Aorta (tissue), 5 donors: ENCODE measurements at regions not wholly inside any gene's neighbourhood (a gene's known extent, or its start where the extent isn't known, plus 50 kb on each side); places are given as distances from the start of the nearest gene placed in this dataset.
"Not testable (repeated sequence)": the region's sequence is repeated elsewhere in the genome, so short reads cannot be mapped to it uniquely, and the experiment has no call there.

ENCODE experiments used
- ATAC-seq: fragments of 200-7000 bp; cut with Tn5 transposase; one replicate; pipeline ENCODE4 v1.9.1; 2022; ENCODE audit warnings: moderate library complexity; ENCODE audit not compliant: low FRiP score
- DNase-seq, 2 donors: peaks; one replicate each; pipeline ENCODE4 v3.0.0-alpha.2; 2020
- H3K27ac ChIP-seq, 2 donors: one replicate each; pipeline ENCODE4 v1.5.1; 2013; ENCODE audit warnings: low read length in 2 of 2, mild to moderate bottlenecking in 2 of 2, moderate library complexity in 2 of 2, control low read depth in 1 of 2, inconsistent platforms in 1 of 2, low read depth in 1 of 2
- H3K27me3 ChIP-seq, 2 donors: one replicate each; pipeline ENCODE4 v1.6.1; 2013; ENCODE audit warnings: control low read depth in 1 of 2, low read length in 1 of 2, mild to moderate bottlenecking in 1 of 2, moderate library complexity in 1 of 2; ENCODE audit not compliant: insufficient read depth in 2 of 2, control insufficient read depth in 1 of 2
- H3K36me3 ChIP-seq, 2 donors: one replicate each; pipeline ENCODE4 v1.6.1; 2013; ENCODE audit warnings: control low read depth in 1 of 2, low read length in 1 of 2, mild to moderate bottlenecking in 1 of 2; ENCODE audit not compliant: insufficient read depth in 2 of 2, control insufficient read depth in 1 of 2
- H3K4me1 ChIP-seq, 2 donors: one replicate each; pipeline ENCODE4 v1.6.1; 2013; ENCODE audit warnings: low read length in 2 of 2, control low read depth in 1 of 2, mild to moderate bottlenecking in 1 of 2, moderate library complexity in 1 of 2; ENCODE audit not compliant: insufficient read depth in 2 of 2, control insufficient read depth in 1 of 2
- H3K4me3 ChIP-seq, 2 donors: one replicate each; pipeline ENCODE4 v1.5.1; 2013; ENCODE audit warnings: low read length in 2 of 2, control low read depth in 1 of 2, mild to moderate bottlenecking in 1 of 2
- H3K9me3 ChIP-seq: one replicate; pipeline ENCODE4 v1.6.1; 2013; ENCODE audit warnings: mild to moderate bottlenecking, low read length; ENCODE audit not compliant: control insufficient read depth
- WGBS, 2 donors: extraction: QIAGEN DNeasy Blood & Tissue Kit; methylation state at CpG; one replicate each; pipeline ENCODE4 v1.1.7; 2013; 5-methylcytosine and 5-hydroxymethylcytosine counted together
- intact Hi-C, 2 donors: fragments of 100-400 bp; cut with DNase I; formaldehyde crosslinking; loops; one replicate each; pipeline versions ENCODE4 v1.14.2 to v1.15.0; 2022
- donor health status: healthy with polysubstance abuse.
- donor health status: Bipolar disorder and iron deficiency.
- donor health status: DM: no; HTN: no; CAD: no.
- donor health status: DM: no; HTN: no; CAD: no.
- donor health status: DM: yes; HTN: yes; CAD: no.

DNA sequence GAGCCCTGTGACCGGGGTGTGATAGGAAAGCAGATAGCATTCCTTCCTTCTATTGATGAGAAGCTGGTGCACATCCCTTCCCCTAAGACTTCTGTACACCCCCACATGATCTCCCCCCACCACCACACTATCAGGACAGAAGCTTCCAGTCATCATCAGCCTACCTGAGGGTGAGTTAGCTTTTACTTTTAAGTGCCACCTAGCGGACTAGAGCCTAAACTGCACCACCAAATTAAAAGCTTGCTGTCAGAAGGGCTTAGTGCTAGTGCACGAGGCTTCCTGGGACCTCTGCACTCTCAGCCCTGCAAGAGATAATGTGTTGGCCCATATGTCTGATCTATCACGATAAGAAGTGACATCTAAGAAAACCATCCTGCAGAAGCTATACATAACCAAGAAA is 181.7 kb downstream of the SPIN4 start:
- H3K9me3 ChIP-seq, intact Hi-C loops, DNase-seq, H3K4me1 ChIP-seq, H3K27me3 ChIP-seq, H3K27ac ChIP-seq, H3K4me3 ChIP-seq, H3K36me3 ChIP-seq, ATAC-seq: not testable (repeated sequence)
- no CpG with 5 or more reads among the region's 4 CpGs for WGBS, 2 donors

DNA sequence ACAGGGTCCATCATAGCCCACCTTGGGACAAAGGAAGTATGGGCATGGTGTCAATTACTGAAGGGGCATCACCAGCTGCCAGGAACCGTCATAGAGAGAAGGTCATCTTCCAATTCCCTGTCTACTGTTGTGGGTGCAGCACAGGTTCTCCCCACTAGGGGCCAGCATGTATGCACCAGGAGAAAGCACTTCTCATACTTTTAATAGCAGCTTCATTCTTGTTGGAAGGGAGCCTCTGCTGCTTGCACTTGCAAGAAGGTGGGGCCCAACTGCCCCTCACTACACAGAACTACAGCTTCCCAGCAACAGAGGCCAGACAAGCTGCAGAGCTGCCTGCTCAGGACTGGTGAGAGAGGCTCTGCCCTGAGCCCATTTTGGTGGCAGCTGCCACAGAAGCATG is 182.2 kb downstream of the SPIN4 start:
- H3K4me3 ChIP-seq, H3K9me3 ChIP-seq, H3K4me1 ChIP-seq, H3K36me3 ChIP-seq, DNase-seq, intact Hi-C loops, H3K27ac ChIP-seq, ATAC-seq, H3K27me3 ChIP-seq: not testable (repeated sequence)
- WGBS, 2 donors: no CpG with 5 or more reads among the region's 1 CpG

- H3K27me3 ChIP-seq, H3K27ac ChIP-seq, ATAC-seq, H3K9me3 ChIP-seq, H3K4me1 ChIP-seq, H3K4me3 ChIP-seq, H3K36me3 ChIP-seq, intact Hi-C loops, DNase-seq: not testable (repeated sequence)
- whole genome bisulfite sequencing, 2 donors: no CpG with 5 or more reads among the region's 1 CpG
These were observed 184.1 kb downstream of the SPIN4 start for GRCh38 chrX:63167002-63167401.

DNA sequence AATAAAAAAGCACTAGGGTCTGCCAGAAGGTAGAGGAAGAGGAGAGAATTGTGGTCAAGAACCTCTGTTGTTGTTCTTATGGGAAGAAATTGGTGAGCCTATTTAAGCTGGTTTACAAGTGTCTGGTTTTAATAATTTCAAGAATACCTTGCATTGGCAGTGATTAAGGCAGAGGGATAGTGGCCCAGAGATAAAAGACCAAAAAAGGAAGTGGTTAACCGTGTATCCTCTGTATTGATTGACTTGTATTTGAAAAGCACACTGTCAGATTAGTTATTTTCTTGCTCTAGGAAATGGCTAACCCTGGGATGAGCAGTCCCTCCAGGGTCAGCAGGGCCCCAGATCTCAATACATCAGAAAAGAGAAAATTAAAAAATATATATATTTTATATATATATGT is 190.1 kb downstream of the SPIN4 start:
- H3K27me3 ChIP-seq, H3K4me1 ChIP-seq, H3K9me3 ChIP-seq, H3K27ac ChIP-seq, intact Hi-C loops, H3K36me3 ChIP-seq, H3K4me3 ChIP-seq, ATAC-seq, DNase-seq: not testable (repeated sequence)
- no CpG with 5 or more reads among the region's 1 CpG for WGBS, 2 donors

- intact Hi-C loops, H3K4me3 ChIP-seq, ATAC-seq, H3K27me3 ChIP-seq, H3K9me3 ChIP-seq, H3K4me1 ChIP-seq, H3K36me3 ChIP-seq, H3K27ac ChIP-seq, DNase-seq: not testable (repeated sequence)
- no CpG with 5 or more reads among the region's 1 CpG for whole genome bisulfite sequencing, 2 donors
These were observed 190.8 kb downstream of the SPIN4 start for GRCh38 chrX:63160340-63160739.

GRCh38 chrX:63145526-63145925 is 205.6 kb downstream of the SPIN4 start:
- intact Hi-C loops, H3K9me3 ChIP-seq, H3K27me3 ChIP-seq, H3K27ac ChIP-seq, ATAC-seq, DNase-seq, H3K36me3 ChIP-seq, H3K4me1 ChIP-seq, H3K4me3 ChIP-seq: not testable (repeated sequence)
- no CpG with 5 or more reads among the region's 10 CpGs for WGBS, 2 donors

GRCh38 chrX:63142588-63142987 is 208.5 kb downstream of the SPIN4 start:
- H3K27ac ChIP-seq, H3K4me1 ChIP-seq, H3K36me3 ChIP-seq, intact Hi-C loops, ATAC-seq, H3K4me3 ChIP-seq, H3K9me3 ChIP-seq, DNase-seq, H3K27me3 ChIP-seq: not testable (repeated sequence)
- no CpG with 5 or more reads among the region's 2 CpGs for WGBS, 2 donors

GRCh38 chrX:63135859-63136258 is 215.3 kb downstream of the SPIN4 start:
- H3K27me3 ChIP-seq, DNase-seq, H3K36me3 ChIP-seq, H3K9me3 ChIP-seq, intact Hi-C loops, H3K4me3 ChIP-seq, H3K4me1 ChIP-seq, ATAC-seq, H3K27ac ChIP-seq: not testable (repeated sequence)
- WGBS, 2 donors: no CpG with 5 or more reads among the region's 2 CpGs

- no peak overlapping the region for H3K27ac ChIP-seq
- no peaks in the 10 kb centered on the region for H3K36me3 ChIP-seq
- no peaks in the 10 kb centered on the region for H3K4me1 ChIP-seq
- whole genome bisulfite sequencing, 2 donors: 3% methylated on average over 2 of the region's 2 CpGs
- no peaks in the 10 kb centered on the region for H3K9me3 ChIP-seq
- intact Hi-C loops: no loop called here
- ATAC-seq (no peak), DNase-seq (no peak)
- no peaks in the 10 kb centered on the region for H3K27me3 ChIP-seq
- no peak overlapping the region for H3K4me3 ChIP-seq
These were observed 222.6 kb downstream of the SPIN4 start for GRCh38 chrX:63128509-63128908.
